Keratinocyte (primary cell): ENCODE measurements at regions not wholly inside any gene's neighbourhood (a gene's known extent, or its start where the extent isn't known, plus 50 kb on each side); places are given as distances from the start of the nearest gene placed in this dataset.

Experiments
- DNase-seq: peaks from one replicate; pipeline ENCODE4 v3.0.0-alpha.2; 2011; ENCODE audit warnings: low read depth, missing footprints, low spot score
- FAIRE-seq: peaks from 2 replicates; lab custom pipeline; 2011; peaks lifted over from hg19 to GRCh38; lab: Jason Lieb, UNC
- H2AFZ ChIP-seq: 2 replicates; pipeline ENCODE4 v1.6.0; 2012; ENCODE audit warnings: low read length, control low read depth, inconsistent platforms; ENCODE audit not compliant: control insufficient read depth
- H3K27ac ChIP-seq: 2 replicates; pipeline ENCODE4 v1.5.1; 2011; ENCODE audit warnings: low read length; ENCODE audit not compliant: control insufficient read depth, insufficient read depth
- H3K27me3 ChIP-seq: 3 replicates; pipeline ENCODE4 v1.6.0; 2011; ENCODE audit warnings: low read length; ENCODE audit not compliant: control insufficient read depth, insufficient read depth; ENCODE audit errors: extremely low read depth
- H3K36me3 ChIP-seq, 2 experiments: 2 replicates in 1 of 2; 3 replicates in 1 of 2; pipeline ENCODE4 v1.5.1; 2011; ENCODE audit warnings: low read length in 2 of 2, mild to moderate bottlenecking in 1 of 2; ENCODE audit not compliant: control insufficient read depth in 2 of 2, insufficient read depth in 2 of 2; ENCODE audit errors: extremely low read depth in 1 of 2
- H3K4me1 ChIP-seq: 3 replicates; pipeline ENCODE4 v1.5.1; 2011; ENCODE audit warnings: low read length; ENCODE audit not compliant: control insufficient read depth, insufficient read depth; ENCODE audit errors: extremely low read depth
- H3K4me2 ChIP-seq: 3 replicates; pipeline ENCODE4 v1.6.0; 2011; ENCODE audit warnings: low read depth, low read length; ENCODE audit not compliant: control insufficient read depth, insufficient read depth; ENCODE audit errors: extremely low read depth
- H3K4me3 ChIP-seq, 3 experiments: fragments of 200-600 bp in 1 of 3; sonication (generic) in 1 of 3; 2 replicates in 2 of 3; 3 replicates in 1 of 3; pipeline ENCODE4 v1.5.1; 2011 to 2016; ENCODE audit warnings: low read length in 3 of 3, mild to moderate bottlenecking in 3 of 3, control low read depth in 2 of 3, inconsistent platforms in 1 of 3, low read depth in 1 of 3, mixed read lengths in 1 of 3, mixed run types in 1 of 3, moderate library complexity in 1 of 3; ENCODE audit not compliant: control insufficient read depth in 2 of 3, insufficient read depth in 2 of 3; ENCODE audit errors: extremely low read depth in 1 of 3
- H3K79me2 ChIP-seq: 2 replicates; pipeline ENCODE4 v1.6.0; 2012; ENCODE audit warnings: low read length; ENCODE audit not compliant: control insufficient read depth, insufficient read depth
- H3K9ac ChIP-seq: 3 replicates; pipeline ENCODE4 v1.6.0; 2011; ENCODE audit warnings: low read length; ENCODE audit not compliant: control insufficient read depth, insufficient read depth; ENCODE audit errors: extremely low read depth
- H3K9me1 ChIP-seq: 3 replicates; pipeline ENCODE4 v1.6.0; 2011; ENCODE audit warnings: low read length; ENCODE audit not compliant: control insufficient read depth, insufficient read depth; ENCODE audit errors: extremely low read depth
- H3K9me3 ChIP-seq: 2 replicates; pipeline ENCODE4 v1.5.1; 2012; ENCODE audit warnings: low read depth, low read length; ENCODE audit not compliant: control insufficient read depth
- H4K20me1 ChIP-seq: 3 replicates; pipeline ENCODE4 v1.6.0; 2011; ENCODE audit warnings: low read length; ENCODE audit not compliant: control insufficient read depth, insufficient read depth; ENCODE audit errors: extremely low read depth
- CTCF ChIP-seq, 3 experiments: IDR thresholded peaks in 1 of 3; conservative IDR thresholded peaks in 1 of 3; optimal IDR thresholded peaks in 1 of 3; 2 replicates in 2 of 3; 3 replicates in 1 of 3; pipeline versions ENCODE3 to v1.5.1; 2011; ENCODE audit warnings: low read length in 3 of 3, mild to moderate bottlenecking in 3 of 3, moderate library complexity in 2 of 3, control low read depth in 1 of 3, inconsistent platforms in 1 of 3; ENCODE audit not compliant: insufficient read depth in 2 of 3; ENCODE audit errors: extremely low read depth in 1 of 3
- EZH2 ChIP-seq: IDR thresholded peaks from one replicate; pipeline ENCODE4 v1.6.1; 2012; ENCODE audit warnings: inconsistent platforms, mild to moderate bottlenecking, low read length, moderate library complexity
- dilution Hi-C: fragments of 300-500 bp; cut with MboI; formaldehyde crosslinking; loops from one replicate; pipeline ENCODE4 v1.7.0; 2020; ENCODE audit warnings: low sequenced_read_pairs; ENCODE audit not compliant: extremely low pct_ligation_motif_present

DNA sequence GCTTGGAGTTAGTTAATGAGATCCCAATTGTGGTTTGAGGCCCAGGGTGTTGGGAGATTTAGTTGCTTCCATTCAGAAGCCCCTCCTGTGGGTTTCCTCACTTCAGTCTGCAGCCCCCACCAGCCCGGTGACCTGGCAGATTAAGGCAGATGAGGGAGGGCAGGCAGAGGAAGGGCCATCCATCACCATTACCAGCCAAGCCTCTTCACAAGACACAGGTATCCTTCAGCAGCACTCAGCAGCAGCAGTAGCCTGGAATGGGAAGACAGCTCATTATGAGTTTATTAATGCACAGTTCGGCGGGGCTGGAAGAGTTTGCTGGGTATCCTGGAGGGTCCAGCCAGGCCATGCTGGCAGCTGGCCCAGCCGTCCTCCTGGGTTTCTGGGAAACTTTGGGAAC is 90.0 kb upstream of the GPRC5B start:
- H3K4me3 ChIP-seq, result no peak overlapping the region
- H3K36me3 ChIP-seq, result no peaks in the 10 kb centered on the region
- no peak overlapping the region for H3K9ac ChIP-seq
- no peaks in the 10 kb centered on the region for H3K79me2 ChIP-seq
- H3K27ac ChIP-seq, result no peak overlapping the region
- H3K9me3 ChIP-seq, result no peaks in the 10 kb centered on the region
- H3K4me1 ChIP-seq, result no peaks in the 10 kb centered on the region
- no peak for FAIRE-seq
- dilution Hi-C loops, result no loop called here
- no peak overlapping the region for H2AFZ ChIP-seq
- DNase-seq, result no peak
- no peaks in the 10 kb centered on the region for H3K9me1 ChIP-seq
- no peak overlapping the region for H3K4me2 ChIP-seq
- TF ChIP-seq CTCF (optimal IDR thresholded peaks at IDR 0.05 in 1 of 3, IDR thresholded peaks at IDR 0.05 in 1 of 3, conservative IDR thresholded peaks at IDR 0.05 in 1 of 3; ENCODE audit: extremely low read depth in 1 of 3, insufficient read depth in 2 of 3, low read length in 3 of 3), result no peak
- TF ChIP-seq EZH2, result no peak
- no peaks in the 10 kb centered on the region for H3K27me3 ChIP-seq
- no peaks in the 10 kb centered on the region for H4K20me1 ChIP-seq

- no peak overlapping the region for H3K4me2 ChIP-seq
- TF ChIP-seq CTCF (optimal IDR thresholded peaks at IDR 0.05 in 1 of 3, IDR thresholded peaks at IDR 0.05 in 1 of 3, conservative IDR thresholded peaks at IDR 0.05 in 1 of 3; ENCODE audit: extremely low read depth in 1 of 3, insufficient read depth in 2 of 3, low read length in 3 of 3) (no peak), EZH2 (no peak)
- no peaks in the 10 kb centered on the region for H3K36me3 ChIP-seq
- no peaks in the 10 kb centered on the region for H4K20me1 ChIP-seq
- H3K4me3 ChIP-seq, result no peak overlapping the region
- H3K9me3 ChIP-seq, result no peaks in the 10 kb centered on the region
- dilution Hi-C loops, result no loop called here
- no peaks in the 10 kb centered on the region for H3K27me3 ChIP-seq
- H3K9me1 ChIP-seq, result no peaks in the 10 kb centered on the region
- H3K79me2 ChIP-seq, result no peaks in the 10 kb centered on the region
- H3K4me1 ChIP-seq, result no peaks in the 10 kb centered on the region
- FAIRE-seq (no peak), DNase-seq (no peak)
- H3K27ac ChIP-seq, result no peak overlapping the region
- no peak overlapping the region for H3K9ac ChIP-seq
- H2AFZ ChIP-seq, result no peak overlapping the region
Observed at GRCh38 chr16:19972111-19972510, 87.5 kb upstream of the GPRC5B start.
